COLO668 (cell line): ENCODE measurements at regions not wholly inside any gene's neighbourhood (a gene's known extent, or its start where the extent isn't known, plus 50 kb on each side); places are given as distances from the start of the nearest gene placed in this dataset.
"Not testable (repeated sequence)": the region's sequence is repeated elsewhere in the genome, so short reads cannot be mapped to it uniquely, and the experiment has no call there.

Experiments
- DNase-seq: peaks from one replicate; lab custom pipeline; 2025; ENCODE audit not compliant: unreplicated experiment; lab: John Stamatoyannopoulos, UW

GRCh38 chr5:92271750-92272149 is 888.6 kb upstream of the ARRDC3 start:
- DNase-seq, result not testable (repeated sequence)

DNA sequence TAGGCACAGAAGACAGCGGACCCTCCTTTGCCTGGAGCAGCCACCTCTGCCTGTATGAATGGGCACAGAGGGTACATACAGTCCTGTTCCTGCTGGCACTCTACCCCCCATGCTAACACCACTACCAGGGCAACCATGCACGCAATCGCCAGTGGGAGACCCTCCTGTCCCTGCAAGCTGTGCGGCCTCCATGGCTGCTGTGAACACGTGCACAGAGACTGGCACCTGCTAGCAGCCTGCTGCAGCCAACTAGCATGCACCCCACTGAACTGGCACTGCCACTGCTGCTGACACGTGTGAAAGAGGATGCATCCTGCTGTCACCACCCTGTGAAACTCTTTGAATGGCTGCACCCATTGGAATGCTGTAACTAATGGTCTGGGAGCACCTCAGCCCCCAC is 885.2 kb upstream of the ARRDC3 start:
- DNase-seq, result no peak

- DNase-seq, result no peak
Measured at GRCh38 chr5:92267830-92268229, 884.7 kb upstream of the ARRDC3 start.

DNA sequence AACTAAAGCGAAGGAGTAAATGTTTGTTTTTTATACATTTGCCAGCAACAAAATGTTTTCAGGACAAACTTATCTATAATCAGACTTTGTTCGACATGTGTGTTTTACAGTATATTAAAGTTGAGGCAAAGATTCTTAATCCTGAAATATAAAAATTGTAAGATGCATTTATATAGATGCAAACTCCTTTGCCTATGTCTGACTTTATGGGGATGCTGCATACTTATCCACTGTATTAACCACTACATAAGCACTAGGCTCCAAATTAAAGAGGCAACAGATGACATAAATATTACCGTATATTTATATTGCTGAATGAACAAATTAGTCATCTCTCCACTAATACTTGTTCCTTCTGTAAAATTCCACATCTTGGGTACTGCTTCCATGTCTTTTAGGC is 882.7 kb upstream of the ARRDC3 start:
- DNase-seq, result no peak

DNA sequence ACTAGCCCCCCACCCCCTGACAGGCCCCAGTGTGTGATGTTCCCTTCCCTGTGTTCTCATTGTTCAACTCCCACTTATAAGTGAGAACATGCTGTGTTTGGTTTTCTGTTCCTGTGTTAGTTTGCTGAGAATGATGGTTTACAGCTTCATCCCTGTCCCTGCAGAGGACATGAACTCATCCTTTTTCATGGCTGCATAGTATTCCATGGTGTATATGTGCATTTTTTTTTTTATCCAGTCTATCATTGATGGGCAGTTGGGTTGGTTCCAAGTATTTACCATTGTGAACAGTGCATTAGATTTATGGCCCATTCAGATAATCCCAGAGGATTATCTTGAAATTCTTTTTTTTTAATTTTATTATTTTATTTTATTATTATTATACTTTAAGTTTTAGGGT is 872.5 kb upstream of the ARRDC3 start:
- not testable (repeated sequence) for DNase-seq

GRCh38 chr5:92248518-92248917 is 865.4 kb upstream of the ARRDC3 start:
- no peak for DNase-seq

DNA sequence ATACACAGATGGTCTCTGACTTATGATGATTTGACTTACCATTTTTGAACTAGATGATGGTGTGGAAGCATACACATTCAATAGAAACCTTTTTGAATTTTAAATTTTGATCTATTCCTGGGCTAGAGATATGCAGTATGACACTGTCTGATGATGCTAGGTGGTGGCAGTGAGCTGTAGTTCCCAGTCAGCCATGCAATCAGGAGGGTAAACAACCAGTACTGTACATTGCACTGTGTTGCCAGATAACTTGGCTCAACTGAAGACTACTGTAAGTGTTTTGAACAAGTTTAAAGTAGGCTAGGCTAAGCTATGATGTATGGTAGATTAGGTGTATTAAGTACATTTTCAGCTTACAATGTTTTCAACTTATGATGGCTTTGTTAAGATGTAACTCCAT is 859.1 kb upstream of the ARRDC3 start:
- no peak for DNase-seq

DNA sequence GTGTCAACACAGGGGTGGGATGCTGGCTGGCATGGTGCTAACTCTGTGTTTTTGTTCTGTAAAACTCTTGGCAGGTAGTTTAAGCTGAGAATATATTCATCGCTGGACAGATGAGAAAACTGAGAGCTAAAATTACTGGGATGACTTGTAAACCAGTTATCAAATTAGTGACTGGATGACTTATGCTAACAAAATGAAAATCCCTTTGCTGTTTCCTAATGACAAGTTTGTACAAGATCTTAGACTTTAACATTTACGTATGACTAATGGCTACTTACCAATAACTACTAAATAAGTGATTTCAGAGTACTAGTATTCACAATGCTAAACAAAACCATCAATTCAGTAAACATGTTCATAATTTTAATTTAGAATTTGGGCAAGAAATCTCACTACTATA is 854.8 kb upstream of the ARRDC3 start:
- DNase-seq, result no peak

GRCh38 chr5:92222449-92222848 is 839.3 kb upstream of the ARRDC3 start:
- DNase-seq, result no peak

GRCh38 chr5:92216852-92217251 is 833.7 kb upstream of the ARRDC3 start:
- not testable (repeated sequence) for DNase-seq

DNA sequence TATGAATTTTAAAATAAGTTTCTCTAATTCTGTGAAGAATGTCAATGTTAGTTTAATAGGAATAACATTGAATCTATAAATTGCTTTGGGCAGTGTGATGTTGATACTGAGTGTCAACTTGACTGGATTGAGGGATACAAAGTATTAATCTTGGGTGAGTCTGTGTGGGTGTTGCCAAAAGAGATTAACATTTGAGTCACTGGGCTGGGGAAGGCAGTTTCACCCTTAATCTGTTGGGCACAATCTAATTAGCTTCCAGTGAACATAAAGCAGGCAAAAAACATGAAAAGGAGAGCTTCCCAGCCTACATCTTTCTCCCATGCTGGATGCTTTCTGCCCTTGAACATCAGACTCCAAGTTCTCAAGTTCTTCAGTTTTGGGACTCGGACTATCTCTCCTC is 832.0 kb upstream of the ARRDC3 start:
- DNase-seq, result no peak

DNA sequence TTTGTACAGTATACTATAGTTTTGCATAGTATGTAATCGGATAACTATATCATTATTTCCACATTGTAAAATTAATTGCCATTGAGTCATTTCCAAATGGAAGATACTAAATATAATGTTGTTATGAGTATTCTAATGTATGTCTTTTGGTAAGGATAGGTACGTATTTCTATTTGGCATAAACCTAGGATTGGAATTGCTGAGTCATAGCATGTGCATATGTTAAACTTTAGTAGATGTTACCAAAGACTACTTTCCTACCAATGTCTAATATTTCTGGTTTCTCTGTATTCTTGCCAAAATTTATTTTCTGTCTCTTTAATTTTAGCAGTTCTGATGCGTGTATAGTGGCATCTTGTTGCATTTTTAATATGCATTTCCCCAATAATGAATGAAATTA is 825.1 kb upstream of the ARRDC3 start:
- DNase-seq, result no peak

DNA sequence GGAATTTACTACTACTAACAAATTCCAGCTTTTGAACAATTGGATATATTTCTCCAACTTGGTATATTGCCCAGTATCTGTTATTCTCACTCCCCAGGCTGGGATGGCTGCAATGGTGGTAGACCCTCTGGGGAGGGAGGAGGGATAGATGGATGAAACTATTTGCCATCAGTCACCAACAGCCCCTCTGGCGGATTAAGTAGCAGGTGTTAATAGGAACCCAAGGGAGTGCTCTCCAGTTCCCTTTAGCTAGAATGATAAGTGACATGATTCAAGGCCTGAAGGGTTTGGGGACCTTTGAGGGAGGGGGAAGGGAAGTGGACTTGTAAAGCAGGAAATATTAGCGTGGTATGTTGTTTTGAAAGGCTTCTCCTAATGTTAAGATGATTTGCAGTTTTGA is 824.0 kb upstream of the ARRDC3 start:
- no peak for DNase-seq

DNA sequence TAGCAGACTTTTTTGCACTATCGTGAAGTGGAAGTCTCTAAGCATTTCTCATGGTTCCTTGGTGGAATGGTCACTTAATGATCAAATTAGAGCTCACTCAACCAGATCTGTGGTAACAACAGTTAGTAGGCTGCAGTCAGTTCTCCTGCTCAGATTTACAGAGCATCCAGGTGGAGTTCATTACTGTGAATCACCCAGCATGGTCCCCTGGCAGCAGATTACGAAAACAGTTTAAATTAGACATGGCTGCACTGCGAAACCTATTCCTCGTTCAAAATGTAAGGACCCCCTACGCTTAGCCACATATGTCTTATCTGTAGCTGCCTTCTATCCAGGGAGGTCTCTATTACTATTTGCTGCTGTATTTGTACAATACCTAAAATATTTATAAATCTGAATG is 823.6 kb upstream of the ARRDC3 start:
- DNase-seq, result no peak

GRCh38 chr5:92199035-92199434 is 815.9 kb upstream of the ARRDC3 start:
- DNase-seq, result not testable (repeated sequence)

DNA sequence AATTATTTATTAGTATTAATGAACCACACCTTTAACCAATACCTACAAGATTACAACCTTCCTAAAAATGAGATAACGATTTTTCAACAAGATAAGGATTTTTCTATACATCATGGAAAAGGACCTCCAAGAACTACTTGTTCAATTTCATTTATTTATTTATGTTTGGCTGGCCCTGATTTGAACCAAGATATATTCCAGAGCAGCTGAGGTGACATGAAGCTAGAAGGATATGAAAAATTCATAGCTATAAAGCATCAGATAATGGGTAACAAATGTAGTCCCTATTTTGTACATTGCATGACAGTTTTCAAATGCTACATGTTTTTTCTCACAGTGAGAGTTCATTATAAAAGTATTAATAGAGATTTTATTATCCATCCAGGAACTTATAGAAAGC is 798.5 kb upstream of the ARRDC3 start:
- no peak for DNase-seq

DNA sequence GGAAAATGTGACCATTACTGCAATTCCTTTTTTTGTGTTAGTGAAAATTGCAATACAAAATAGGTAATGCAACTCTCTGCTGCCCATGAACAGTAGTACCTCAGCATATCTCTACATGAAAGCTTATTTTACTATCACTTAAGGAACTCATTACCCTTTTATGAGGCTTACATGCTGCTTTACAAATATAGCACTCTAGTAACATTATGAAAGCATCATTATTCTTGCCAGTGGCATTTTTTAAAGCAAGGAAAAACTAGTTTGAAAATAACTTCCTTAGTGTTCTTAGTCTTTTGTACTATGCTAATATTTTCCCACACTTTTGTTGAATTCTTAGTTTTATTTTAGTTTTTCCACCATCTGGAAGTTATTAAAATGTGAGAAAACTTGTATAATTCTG is 797.3 kb upstream of the ARRDC3 start:
- no peak for DNase-seq

DNA sequence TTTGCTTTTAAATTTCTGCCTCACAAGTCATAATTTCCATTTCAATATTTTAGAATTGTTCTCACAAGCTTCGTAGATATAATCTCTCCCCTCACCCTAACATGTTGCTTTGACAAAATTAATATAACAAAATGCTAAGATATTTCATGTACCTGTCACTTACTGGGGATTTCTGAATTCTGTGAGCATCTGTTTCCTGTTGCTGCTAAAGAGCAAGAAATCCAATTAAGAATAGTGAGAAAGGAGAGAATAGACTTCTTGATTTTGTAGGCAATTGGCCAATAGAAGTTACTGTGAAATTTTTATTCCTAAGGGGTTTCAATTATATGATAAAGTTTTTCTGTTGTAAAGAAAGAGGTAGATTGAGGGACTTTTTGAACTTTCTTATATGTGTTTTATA is 796.5 kb upstream of the ARRDC3 start:
- no peak for DNase-seq

DNA sequence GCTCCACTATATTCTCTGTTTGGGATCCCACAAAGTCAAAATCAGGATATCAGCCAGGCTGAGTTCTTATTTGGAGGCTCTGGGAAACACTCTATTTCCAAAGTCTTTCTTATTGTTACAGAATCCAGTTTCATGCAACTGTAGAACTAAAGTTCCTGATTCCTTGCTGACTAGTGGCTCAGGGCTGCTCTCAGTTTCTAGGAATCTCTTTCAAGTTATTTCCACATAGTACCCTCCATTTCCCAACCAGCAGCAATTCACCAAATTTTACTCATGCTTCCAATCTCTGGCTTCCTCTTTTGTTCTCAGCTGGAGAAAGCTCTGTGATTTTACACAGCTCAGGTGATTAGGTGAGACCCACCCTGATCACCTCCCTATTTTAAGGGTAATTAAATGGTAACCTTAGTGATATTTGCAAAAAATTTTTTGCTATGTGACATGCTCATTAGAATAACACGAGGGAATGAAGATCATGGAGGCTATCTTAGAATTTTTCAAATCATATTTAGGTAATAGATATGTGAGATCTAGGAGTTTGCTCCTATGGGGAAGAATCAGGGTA is 794.9 kb upstream of the ARRDC3 start:
- DNase-seq, result no peak

DNA sequence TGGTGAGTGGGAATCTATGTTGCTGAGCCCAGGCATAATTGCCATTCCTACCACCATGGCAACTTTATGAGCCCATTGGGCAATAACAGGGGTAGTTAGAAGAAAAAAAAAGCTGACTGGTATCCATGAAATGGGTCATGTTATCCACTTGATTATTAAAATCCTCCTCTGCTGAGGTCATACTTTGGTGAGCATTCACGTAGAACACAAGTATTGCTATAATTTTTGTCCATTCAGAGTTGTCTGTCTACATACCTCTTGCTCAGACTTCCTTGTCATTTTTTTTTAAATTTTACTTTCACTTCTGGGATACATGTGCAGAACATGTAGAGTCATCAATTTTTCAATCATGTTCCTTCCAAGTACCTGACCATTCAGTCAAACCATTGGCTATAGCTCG is 780.8 kb upstream of the ARRDC3 start:
- DNase-seq, result no peak

DNA sequence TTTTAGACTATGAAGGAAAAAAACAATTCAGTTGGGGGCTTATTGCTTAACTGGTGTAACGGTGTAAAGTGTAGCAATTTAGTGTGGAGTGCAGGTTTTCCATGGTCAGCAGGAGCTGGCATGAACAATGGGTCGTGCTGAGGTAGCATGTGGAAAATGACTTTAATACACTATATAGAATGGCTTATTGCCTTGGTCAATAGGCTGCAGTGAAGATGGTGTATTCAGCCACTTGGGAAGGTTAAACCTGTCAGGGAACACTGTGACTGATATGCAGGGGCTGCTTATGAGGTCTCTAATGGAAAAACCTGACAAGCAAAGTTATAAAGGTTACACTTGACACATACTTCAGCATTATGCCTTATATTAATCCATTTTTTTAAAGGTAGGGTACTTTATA is 764.7 kb upstream of the ARRDC3 start:
- no peak for DNase-seq

- DNase-seq, result no peak
Measured at GRCh38 chr5:92147266-92147665, 764.1 kb upstream of the ARRDC3 start.

GRCh38 chr5:92145852-92146251 is 762.7 kb upstream of the ARRDC3 start:
- DNase-seq, result no peak

GRCh38 chr5:92144824-92145223 is 761.7 kb upstream of the ARRDC3 start:
- no peak for DNase-seq
